Prostate gland (tissue), 2 donors: ENCODE measurements at regions not wholly inside any gene's neighbourhood (a gene's known extent, or its start where the extent isn't known, plus 50 kb on each side); places are given as distances from the start of the nearest gene placed in this dataset.

Experiments
- DNase-seq: peaks from one replicate; pipeline ENCODE4 v3.0.0-alpha.2; 2019; ENCODE audit warnings: low spot score
- H3K27ac ChIP-seq, 2 donors: fragments of 200-600 bp; sonication (generic); 2 replicates each; pipeline ENCODE4 v1.5.1; 2017 to 2019
- H3K27me3 ChIP-seq: fragments of 200-600 bp; sonication (generic); replicated peaks from 2 replicates; pipeline ENCODE4 v1.5.1; 2019; ENCODE audit not compliant: insufficient read depth
- H3K36me3 ChIP-seq, 2 donors: fragments of 200-600 bp; sonication (generic); 1 replicate in 1 of 2; 2 replicates in 1 of 2; pipeline versions ENCODE4 v1.5.1 to v1.8.1; 2017 to 2019
- H3K4me1 ChIP-seq: fragments of 200-600 bp; sonication (generic); replicated peaks from 2 replicates; pipeline ENCODE4 v1.5.1; 2019
- H3K4me3 ChIP-seq, 2 donors: fragments of 200-600 bp; sonication (generic); 2 replicates each; pipeline ENCODE4 v1.5.1; 2017 to 2019
- H3K9me3 ChIP-seq: fragments of 200-600 bp; sonication (generic); 2 replicates; pipeline ENCODE4 v1.5.1; 2017
- CTCF ChIP-seq, 4 experiments: fragments of 200-600 bp in 2 of 4; fragments of 450-650 bp in 2 of 4; sonication (generic) in 2 of 4; IDR thresholded peaks; 1 replicate in 3 of 4; 2 replicates in 1 of 4; pipeline ENCODE4 v1.5.1; 2016 to 2019; ENCODE audit warnings: antibody characterized with exemption in 4 of 4, mild to moderate bottlenecking in 2 of 4, moderate library complexity in 2 of 4
- POLR2A ChIP-seq: fragments of 450-650 bp; IDR thresholded peaks from one replicate; pipeline ENCODE4 v1.6.1; 2016; ENCODE audit warnings: antibody characterized with exemption, mild to moderate bottlenecking
- POLR2AphosphoS5 ChIP-seq: sonication (generic); formaldehyde crosslinking; IDR thresholded peaks from one replicate; pipeline ENCODE4 v1.6.1; 2017; ENCODE audit warnings: antibody characterized with exemption
- WGBS: methylation state at CpG from one replicate; pipeline ENCODE4 v1.1.5; 2018; 5-methylcytosine and 5-hydroxymethylcytosine counted together
- intact Hi-C: fragments of 100-400 bp; cut with DNase I; formaldehyde crosslinking; loops from one replicate; pipeline ENCODE4 v1.14.2; 2022

DNA sequence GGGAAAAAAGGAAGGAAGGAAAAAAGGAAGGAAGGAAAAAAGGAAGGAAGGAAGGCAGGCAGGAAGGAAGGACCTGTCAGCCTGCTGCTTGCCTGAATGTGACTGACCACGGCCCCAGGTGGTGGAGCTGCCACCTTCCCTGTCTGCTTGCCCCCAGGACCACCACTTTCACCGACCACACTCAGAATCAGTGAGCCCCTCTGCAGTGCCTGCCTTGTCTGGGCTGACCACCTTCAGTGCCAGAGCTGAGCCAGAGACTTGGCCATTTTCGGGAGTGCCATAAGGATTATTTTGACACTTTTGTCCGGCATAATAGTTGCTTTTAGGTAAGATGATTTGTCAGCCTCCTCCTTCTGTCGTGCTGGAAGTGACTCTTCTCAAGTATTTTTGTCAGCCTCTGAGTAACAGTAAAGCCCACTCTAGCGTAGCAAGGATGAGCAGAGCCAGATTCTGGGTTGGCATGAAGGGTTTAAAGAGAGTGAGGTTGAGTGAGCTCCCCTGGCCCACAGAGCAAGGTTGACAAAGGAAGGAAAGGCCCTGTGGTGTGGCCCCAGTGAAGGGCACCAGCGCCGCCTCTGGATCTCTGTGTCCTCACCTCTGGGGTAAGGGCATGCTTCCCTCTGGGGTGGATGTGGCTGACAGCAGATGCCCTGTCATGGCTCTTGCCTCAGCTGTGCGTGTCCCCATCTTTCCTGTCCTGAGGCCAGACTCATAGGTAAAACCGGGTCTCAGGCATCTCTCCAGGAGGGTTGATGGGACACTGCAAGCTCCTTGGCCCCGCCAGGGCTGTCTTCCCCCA is 214.7 kb upstream of the FOXQ1 start:
- no peak overlapping the region for H3K27ac ChIP-seq
- no peaks in the 10 kb centered on the region for H3K36me3 ChIP-seq
- H3K27me3 ChIP-seq, result no peaks in the 10 kb centered on the region
- H3K4me1 ChIP-seq, result no peaks in the 10 kb centered on the region
- intact Hi-C loops, result no loop called here
- no peak for TF ChIP-seq POLR2AphosphoS5
- TF ChIP-seq CTCF (IDR thresholded peaks at IDR 0.05), result no peak
- TF ChIP-seq POLR2A, result no peak
- H3K9me3 ChIP-seq, result no peaks in the 10 kb centered on the region
- 92% methylated on average over 9 of the region's 11 CpGs for WGBS
- H3K4me3 ChIP-seq, result no peak overlapping the region
- DNase-seq, result no peak

DNA sequence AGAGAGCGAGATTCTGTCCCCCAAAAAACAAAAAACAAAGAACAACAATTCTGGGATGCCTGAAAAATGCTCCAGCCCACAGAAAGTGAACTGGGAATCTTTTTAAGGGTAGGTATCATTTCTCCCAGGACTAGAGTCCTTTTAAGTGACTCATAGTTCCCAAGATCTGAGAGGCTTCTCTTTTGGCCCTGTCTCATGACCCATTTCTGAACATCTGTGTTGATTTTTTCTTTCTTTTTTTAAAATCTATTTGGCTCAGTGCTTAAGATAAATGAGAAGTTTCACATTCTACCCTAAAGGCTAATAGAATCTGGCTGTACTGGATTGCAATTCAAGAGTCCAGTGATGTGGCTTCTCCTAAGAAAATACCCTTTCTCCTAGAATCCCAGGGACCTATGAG is 217.6 kb upstream of the FOXQ1 start:
- Histone ChIP-seq H3K36me3 (no peaks in the 10 kb centered on the region), H3K27ac (peak overlapping the region; percentile 13 to 15), H3K27me3 (no peaks in the 10 kb centered on the region), H3K4me3 (no peak overlapping the region), H3K9me3 (no peaks in the 10 kb centered on the region), H3K4me1 (no peaks in the 10 kb centered on the region)
- no peak for DNase-seq
- intact Hi-C loops, result no loop called here
- peak; percentile 41 for TF ChIP-seq POLR2AphosphoS5
- no peak for TF ChIP-seq POLR2A
- no peak for TF ChIP-seq CTCF (IDR thresholded peaks at IDR 0.05)
- WGBS, result 84% methylated on average over 1 of the region's 1 CpG

DNA sequence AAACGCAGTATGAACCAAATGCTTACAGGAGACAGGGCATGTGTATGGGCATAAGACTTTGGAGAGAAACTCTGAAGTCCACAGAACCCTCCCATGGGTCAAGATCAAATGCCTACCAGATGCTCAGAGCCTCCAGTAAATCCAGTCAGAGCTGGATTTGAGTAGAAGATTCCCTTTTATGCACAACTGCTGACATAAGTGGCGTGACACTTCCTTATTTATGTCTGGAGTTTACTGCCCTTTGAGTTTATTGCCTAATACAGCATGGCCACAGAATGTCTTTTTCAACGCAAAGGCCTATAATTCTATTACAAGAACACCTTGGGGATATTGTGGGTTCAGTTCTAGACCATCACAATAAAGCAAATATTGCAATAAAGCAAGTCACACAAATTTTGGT is 220.0 kb upstream of the FOXQ1 start:
- 89% methylated on average over 3 of the region's 3 CpGs for WGBS
- H3K9me3 ChIP-seq, result no peaks in the 10 kb centered on the region
- H3K4me3 ChIP-seq, result no peak overlapping the region
- DNase-seq, result no peak
- H3K27me3 ChIP-seq, result no peaks in the 10 kb centered on the region
- no peaks in the 10 kb centered on the region for H3K36me3 ChIP-seq
- TF ChIP-seq POLR2A, result no peak
- no peak for TF ChIP-seq POLR2AphosphoS5
- no peak for TF ChIP-seq CTCF (IDR thresholded peaks at IDR 0.05)
- H3K27ac ChIP-seq, result no peak overlapping the region
- H3K4me1 ChIP-seq, result no peaks in the 10 kb centered on the region
- intact Hi-C loops, result no loop called here

- no peaks in the 10 kb centered on the region for H3K36me3 ChIP-seq
- no peak for DNase-seq
- WGBS, result 98% methylated on average over 1 of the region's 1 CpG
- TF ChIP-seq POLR2AphosphoS5 (no peak), CTCF (IDR thresholded peaks at IDR 0.05) (no peak), POLR2A (no peak)
- H3K4me1 ChIP-seq, result no peaks in the 10 kb centered on the region
- H3K9me3 ChIP-seq, result no peaks in the 10 kb centered on the region
- intact Hi-C loops, result no loop called here
- H3K27ac ChIP-seq, result no peak overlapping the region
- no peak overlapping the region for H3K4me3 ChIP-seq
- H3K27me3 ChIP-seq, result no peaks in the 10 kb centered on the region
Observed at GRCh38 chr6:1089859-1090258, 222.0 kb upstream of the FOXQ1 start.

- TF ChIP-seq POLR2A (no peak), POLR2AphosphoS5 (no peak), CTCF (IDR thresholded peaks at IDR 0.05) (no peak)
- H3K4me3 ChIP-seq, result no peak overlapping the region
- no peak overlapping the region for H3K27ac ChIP-seq
- intact Hi-C loops, result no loop called here
- no peaks in the 10 kb centered on the region for H3K4me1 ChIP-seq
- H3K27me3 ChIP-seq, result no peaks in the 10 kb centered on the region
- H3K36me3 ChIP-seq, result no peaks in the 10 kb centered on the region
- H3K9me3 ChIP-seq, result no peaks in the 10 kb centered on the region
- DNase-seq, result peak; percentile 22
- 27% methylated on average over 5 of the region's 5 CpGs for WGBS
Observed at GRCh38 chr6:1088492-1089001, 223.4 kb upstream of the FOXQ1 start.
